C4-2B (cell line): ENCODE measurements at regions not wholly inside any gene's neighbourhood (a gene's known extent, or its start where the extent isn't known, plus 50 kb on each side); places are given as distances from the start of the nearest gene placed in this dataset.

ENCODE experiments used
- H3K27ac ChIP-seq: fragments of 450-650 bp; 2 replicates; pipeline ENCODE4 v1.5.1; 2017
- ZFX ChIP-seq: fragments of 450-650 bp; IDR thresholded peaks from 2 replicates; pipeline ENCODE4 v1.6.1; 2017
- TF ChIP-seq, protein P1 (sequence below): fragments of 450-650 bp; conservative IDR thresholded peaks from 2 replicates; pipeline ENCODE4 v1.5.1; 2017; ENCODE audit warnings: mild to moderate bottlenecking

DNA sequence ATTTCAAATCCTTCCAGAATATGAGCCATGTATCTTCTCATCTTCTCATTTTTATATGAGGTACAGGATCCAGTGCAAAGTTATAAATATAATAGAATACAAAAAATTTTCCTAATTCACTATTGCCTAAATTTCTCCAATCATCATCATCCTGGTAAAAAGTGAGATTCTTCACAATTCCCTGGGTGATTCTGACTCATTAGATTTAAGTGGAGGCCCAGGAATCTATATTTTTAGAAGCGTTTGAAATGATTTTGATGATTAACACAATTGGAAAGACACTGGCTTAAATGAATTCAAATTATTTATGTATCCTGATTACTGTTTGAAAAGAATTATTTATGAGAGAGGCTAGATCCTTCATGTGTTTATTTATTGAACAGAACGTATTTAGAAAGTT, 380.3 kb upstream of the PDE3A start:
- H3K27ac ChIP-seq, result peak overlapping the region; percentile 84; the same call in 1 of the 2 replicates

DNA sequence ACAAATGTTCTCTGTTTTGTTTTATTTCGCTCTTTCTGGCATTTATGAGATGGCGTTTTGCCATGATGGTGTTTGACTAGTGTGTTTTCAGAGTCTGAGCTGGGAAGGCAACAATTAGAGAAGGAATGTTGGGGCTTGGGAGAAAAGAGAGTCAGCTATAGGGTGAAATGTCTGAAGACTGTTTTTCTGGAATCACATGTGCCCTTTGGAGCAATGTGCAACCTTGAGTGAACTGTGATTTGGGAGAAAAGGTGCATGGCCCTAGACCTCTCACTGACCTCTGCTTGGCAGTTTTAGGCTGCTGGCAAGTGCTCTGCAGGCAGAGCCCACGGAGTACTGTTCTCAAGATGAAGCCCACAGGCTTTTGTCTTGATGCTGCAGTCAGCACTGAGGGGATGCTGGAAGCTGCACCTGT, 379.9 kb upstream of the PDE3A start:
- TF ChIP-seq, protein P1, sequence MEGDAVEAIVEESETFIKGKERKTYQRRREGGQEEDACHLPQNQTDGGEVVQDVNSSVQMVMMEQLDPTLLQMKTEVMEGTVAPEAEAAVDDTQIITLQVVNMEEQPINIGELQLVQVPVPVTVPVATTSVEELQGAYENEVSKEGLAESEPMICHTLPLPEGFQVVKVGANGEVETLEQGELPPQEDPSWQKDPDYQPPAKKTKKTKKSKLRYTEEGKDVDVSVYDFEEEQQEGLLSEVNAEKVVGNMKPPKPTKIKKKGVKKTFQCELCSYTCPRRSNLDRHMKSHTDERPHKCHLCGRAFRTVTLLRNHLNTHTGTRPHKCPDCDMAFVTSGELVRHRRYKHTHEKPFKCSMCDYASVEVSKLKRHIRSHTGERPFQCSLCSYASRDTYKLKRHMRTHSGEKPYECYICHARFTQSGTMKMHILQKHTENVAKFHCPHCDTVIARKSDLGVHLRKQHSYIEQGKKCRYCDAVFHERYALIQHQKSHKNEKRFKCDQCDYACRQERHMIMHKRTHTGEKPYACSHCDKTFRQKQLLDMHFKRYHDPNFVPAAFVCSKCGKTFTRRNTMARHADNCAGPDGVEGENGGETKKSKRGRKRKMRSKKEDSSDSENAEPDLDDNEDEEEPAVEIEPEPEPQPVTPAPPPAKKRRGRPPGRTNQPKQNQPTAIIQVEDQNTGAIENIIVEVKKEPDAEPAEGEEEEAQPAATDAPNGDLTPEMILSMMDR, result no peak
- TF ChIP-seq ZFX, result no peak
- H3K27ac ChIP-seq, result peak overlapping the region; percentile 84

More for the DNA sequence above, 380.3 kb upstream of the PDE3A start:
- TF ChIP-seq ZFX, result no peak
- TF ChIP-seq, protein P1, result no peak

DNA sequence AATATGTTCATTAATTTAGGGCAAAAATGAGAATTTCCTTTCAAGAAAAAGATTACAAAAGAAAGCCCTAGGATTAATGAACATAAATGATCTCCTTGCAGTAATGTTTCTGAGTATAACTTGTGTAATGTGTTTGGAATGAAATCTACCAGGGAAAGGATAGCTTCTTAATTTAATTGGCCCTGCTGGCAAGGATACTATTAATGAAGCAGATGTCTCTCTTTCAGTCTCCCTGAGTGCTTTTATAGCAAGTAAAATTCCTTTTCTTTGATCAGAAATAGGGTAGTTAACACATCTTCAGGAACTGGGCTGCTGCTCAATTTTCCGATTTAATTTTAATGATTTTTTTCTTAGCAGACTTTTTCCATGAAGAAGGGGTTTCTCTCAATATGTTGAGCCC, 379.4 kb upstream of the PDE3A start:
- TF ChIP-seq, protein P1, result no peak
- no peak for TF ChIP-seq ZFX
- H3K27ac ChIP-seq, result peak overlapping the region; percentile 84

DNA sequence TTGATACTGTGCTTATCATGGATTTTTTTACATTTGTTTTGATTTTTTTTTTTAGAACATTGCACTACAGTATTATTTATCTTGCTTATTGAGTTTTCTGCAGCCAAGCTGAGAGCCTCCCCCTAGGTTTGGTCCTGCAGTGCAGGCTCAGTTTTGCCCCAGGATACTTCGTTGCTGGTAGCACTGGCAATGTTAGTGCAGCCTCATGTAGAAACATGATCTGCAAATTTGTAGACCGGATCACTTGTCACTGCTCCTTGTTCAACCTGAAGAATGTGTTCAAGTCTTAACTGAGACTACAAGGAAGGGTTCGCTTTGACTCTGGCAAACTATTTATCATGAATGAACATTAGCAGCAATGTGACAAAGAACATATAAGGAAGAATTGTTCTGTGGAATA, 377.2 kb upstream of the PDE3A start:
- no peak overlapping the region; the same call in 1 of the 2 replicates for H3K27ac ChIP-seq
- TF ChIP-seq ZFX, result no peak
- TF ChIP-seq, protein P1, result no peak

GRCh38 chr12:19992311-19992710, 376.0 kb upstream of the PDE3A start:
- TF ChIP-seq, protein P1, result no peak
- no peak overlapping the region for H3K27ac ChIP-seq

- TF ChIP-seq, protein P1, result peak; percentile 57
- no peak for TF ChIP-seq ZFX
- H3K27ac ChIP-seq, result no peak overlapping the region
These were observed 373.4 kb upstream of the PDE3A start for GRCh38 chr12:19994968-19995367.

DNA sequence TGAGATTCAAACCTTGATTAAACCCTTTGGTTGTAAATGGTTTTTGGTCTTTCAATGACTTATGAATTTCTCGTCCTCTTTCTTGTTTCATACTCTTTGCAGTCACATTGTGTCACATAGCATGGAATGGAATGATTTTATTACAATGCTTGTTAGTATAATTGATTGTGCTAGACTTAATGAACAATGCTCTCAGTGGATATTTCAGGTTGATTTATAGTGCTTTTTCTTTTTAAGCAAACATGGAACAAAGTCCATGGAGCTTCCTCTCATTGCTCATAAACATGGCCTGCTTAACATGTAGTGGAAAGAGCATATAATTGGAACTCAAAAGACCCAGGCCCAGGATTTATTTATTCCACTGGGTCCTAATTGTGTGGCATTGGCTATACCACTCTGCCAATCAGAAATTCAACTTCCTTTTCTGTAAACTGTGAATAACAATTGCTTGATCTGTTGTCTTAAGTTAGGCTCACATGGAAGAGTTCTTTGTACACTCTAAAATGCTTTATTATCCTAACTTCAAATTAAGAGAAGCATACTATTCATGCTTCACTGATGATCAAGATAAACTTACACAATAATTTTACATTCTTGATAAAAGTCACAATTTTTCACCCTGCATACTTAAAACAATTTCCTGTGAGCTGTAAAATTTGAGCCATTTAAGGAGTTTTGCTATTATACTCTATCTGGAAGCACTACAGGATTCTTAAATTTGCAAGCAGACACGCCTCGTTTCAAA, 370.5 kb upstream of the PDE3A start:
- no peak overlapping the region for H3K27ac ChIP-seq
- no peak for TF ChIP-seq ZFX
- TF ChIP-seq, protein P1, result no peak
